Ishikawa (cell line): ENCODE measurements at regions not wholly inside any gene's neighbourhood (a gene's known extent, or its start where the extent isn't known, plus 50 kb on each side); places are given as distances from the start of the nearest gene placed in this dataset.

Experiments
- CEBPB ChIP-seq: IDR thresholded peaks from 2 replicates; pipeline ENCODE4 v1.6.1; 2012
- CREB1 ChIP-seq: IDR thresholded peaks from 2 replicates; pipeline ENCODE4 v1.6.1; 2012; ENCODE audit warnings: low read depth
- EGR1 ChIP-seq: IDR thresholded peaks from 2 replicates; pipeline ENCODE4 v1.6.1; 2012
- EP300 ChIP-seq: IDR thresholded peaks from 2 replicates; pipeline ENCODE4 v1.6.1; 2012; ENCODE audit warnings: borderline replicate concordance
- FOXM1 ChIP-seq: IDR thresholded peaks from 2 replicates; pipeline ENCODE4 v1.6.1; 2012; ENCODE audit warnings: low read depth, borderline replicate concordance
- NFIC ChIP-seq: IDR thresholded peaks from 2 replicates; pipeline ENCODE4 v1.6.1; 2012
- RAD21 ChIP-seq: IDR thresholded peaks from 2 replicates; pipeline ENCODE4 v1.6.1; 2012; ENCODE audit warnings: low read depth
- REST ChIP-seq: IDR thresholded peaks from 2 replicates; pipeline ENCODE4 v1.6.1; 2012; ENCODE audit warnings: low read depth, mild to moderate bottlenecking
- TAF1 ChIP-seq: IDR thresholded peaks from 2 replicates; pipeline ENCODE4 v1.6.1; 2012; ENCODE audit warnings: low read depth, mild to moderate bottlenecking
- TCF12 ChIP-seq: IDR thresholded peaks from 2 replicates; pipeline ENCODE4 v1.6.1; 2012; ENCODE audit warnings: low read depth
- TEAD4 ChIP-seq: IDR thresholded peaks from 2 replicates; pipeline ENCODE4 v1.6.1; 2012
- YY1 ChIP-seq: IDR thresholded peaks from 2 replicates; pipeline ENCODE4 v1.6.1; 2012; ENCODE audit warnings: low read depth
- ZBTB7A ChIP-seq: IDR thresholded peaks from 2 replicates; pipeline ENCODE4 v1.6.1; 2012; ENCODE audit warnings: low read depth
- TF ChIP-seq, protein P1 (sequence below): IDR thresholded peaks from 2 replicates; pipeline ENCODE4 v1.6.1; 2012
- TF ChIP-seq, protein P2 (sequence below): IDR thresholded peaks from 2 replicates; pipeline ENCODE4 v1.6.1; 2012

DNA sequence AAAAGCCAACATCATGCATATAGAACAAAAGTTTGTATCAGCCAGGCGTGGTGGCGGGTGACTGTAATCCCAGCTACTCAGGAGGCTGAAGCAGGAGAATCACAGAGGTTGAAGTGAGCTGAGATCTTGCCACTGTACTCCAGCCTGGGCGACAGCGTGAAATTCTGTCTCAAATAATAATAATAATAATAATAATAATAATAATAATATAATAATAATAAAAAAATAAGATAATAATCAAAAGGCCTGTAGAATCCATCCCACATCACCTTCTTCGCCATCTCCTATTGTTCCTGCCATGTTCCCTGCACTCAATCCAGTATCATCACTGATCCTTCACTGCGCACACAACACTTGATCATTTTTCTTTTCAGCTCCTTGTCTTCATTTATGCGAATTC is 619.3 kb upstream of the ADARB2 start:
- TF ChIP-seq, protein P1, sequence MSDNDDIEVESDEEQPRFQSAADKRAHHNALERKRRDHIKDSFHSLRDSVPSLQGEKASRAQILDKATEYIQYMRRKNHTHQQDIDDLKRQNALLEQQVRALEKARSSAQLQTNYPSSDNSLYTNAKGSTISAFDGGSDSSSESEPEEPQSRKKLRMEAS = no peak
- TF ChIP-seq TCF12 = no peak
- TF ChIP-seq EP300 = no peak
- no peak for TF ChIP-seq REST
- no peak for TF ChIP-seq EGR1

DNA sequence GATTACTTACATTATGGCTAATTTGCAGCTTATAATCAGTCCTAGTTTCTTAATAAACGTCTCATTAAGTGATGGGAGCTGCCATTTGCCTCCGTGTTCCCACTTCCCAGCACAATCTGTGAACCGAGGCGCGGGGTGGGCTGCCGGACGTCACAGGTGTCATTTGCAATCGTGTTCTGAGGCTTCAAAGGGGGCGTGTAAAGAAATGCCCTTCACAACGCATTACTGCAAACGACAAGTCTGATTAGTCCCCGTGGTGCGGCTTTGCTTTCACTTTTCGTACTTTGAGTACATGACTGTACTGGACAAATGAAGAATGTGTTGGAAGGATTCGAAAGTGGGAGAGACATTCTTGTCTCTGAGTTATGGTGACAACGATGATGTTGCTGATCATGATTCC is 614.2 kb upstream of the ADARB2 start:
- no peak for TF ChIP-seq ZBTB7A

- TF ChIP-seq YY1 (no peak), CREB1 (no peak), TEAD4 (no peak), FOXM1 (no peak), RAD21 (no peak), TCF12 (no peak)
- TF ChIP-seq, protein P1 = no peak
These were observed 604.9 kb upstream of the ADARB2 start for GRCh38 chr10:2342206-2342605.

DNA sequence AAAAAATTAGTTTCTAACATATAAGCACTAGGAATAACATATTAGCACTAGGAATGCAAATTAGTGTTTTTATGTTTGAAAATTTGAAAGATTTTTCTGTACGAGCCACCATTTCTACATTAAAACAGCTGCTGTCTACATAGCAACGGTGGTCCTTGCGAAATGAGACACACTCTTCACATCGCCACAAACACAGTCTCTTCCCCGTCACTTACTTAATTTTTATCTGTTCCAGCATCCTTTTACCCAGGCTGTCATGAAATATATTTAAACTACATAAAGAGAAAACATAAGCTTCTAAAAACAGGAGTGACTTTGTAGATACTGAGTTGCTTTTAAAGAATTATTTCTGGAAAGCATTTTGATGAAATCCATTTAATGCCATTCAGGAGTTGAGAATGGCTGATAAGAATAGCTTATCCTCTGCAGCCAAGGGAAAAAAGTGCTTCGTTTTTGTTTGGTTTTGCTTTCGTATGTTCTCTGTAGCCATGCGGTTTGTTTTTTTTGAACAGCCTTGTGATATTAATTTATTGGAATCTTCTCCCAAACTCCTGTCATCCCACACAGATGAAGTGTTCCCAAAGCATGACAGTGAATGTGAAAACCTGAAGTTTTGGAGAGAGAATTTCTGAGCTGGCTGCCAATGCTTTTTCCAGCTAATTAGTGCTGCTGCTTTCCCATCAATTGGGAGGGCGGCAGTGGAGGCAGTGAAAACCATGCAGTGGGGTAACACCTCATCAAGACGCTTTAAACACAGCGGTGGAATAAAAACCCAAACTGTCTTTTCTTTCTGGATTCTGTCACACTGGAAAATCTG is 603.7 kb upstream of the ADARB2 start:
- no peak for TF ChIP-seq TCF12
- TF ChIP-seq RAD21 = no peak

- no peak for TF ChIP-seq YY1
- TF ChIP-seq CREB1 = no peak
- TF ChIP-seq EGR1 = no peak
- TF ChIP-seq RAD21 = no peak
- TF ChIP-seq TEAD4 = no peak
- TF ChIP-seq EP300 = no peak
- TF ChIP-seq, protein P1 = no peak
- TF ChIP-seq NFIC = no peak
- no peak for TF ChIP-seq FOXM1
- TF ChIP-seq, protein P2, sequence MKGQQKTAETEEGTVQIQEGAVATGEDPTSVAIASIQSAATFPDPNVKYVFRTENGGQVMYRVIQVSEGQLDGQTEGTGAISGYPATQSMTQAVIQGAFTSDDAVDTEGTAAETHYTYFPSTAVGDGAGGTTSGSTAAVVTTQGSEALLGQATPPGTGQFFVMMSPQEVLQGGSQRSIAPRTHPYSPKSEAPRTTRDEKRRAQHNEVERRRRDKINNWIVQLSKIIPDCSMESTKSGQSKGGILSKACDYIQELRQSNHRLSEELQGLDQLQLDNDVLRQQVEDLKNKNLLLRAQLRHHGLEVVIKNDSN = no peak
- TF ChIP-seq TAF1 = no peak
- TF ChIP-seq CEBPB = no peak
- no peak for TF ChIP-seq REST
- no peak for TF ChIP-seq TCF12
- no peak for TF ChIP-seq ZBTB7A
These were observed 598.3 kb upstream of the ADARB2 start for GRCh38 chr10:2335626-2336025.

DNA sequence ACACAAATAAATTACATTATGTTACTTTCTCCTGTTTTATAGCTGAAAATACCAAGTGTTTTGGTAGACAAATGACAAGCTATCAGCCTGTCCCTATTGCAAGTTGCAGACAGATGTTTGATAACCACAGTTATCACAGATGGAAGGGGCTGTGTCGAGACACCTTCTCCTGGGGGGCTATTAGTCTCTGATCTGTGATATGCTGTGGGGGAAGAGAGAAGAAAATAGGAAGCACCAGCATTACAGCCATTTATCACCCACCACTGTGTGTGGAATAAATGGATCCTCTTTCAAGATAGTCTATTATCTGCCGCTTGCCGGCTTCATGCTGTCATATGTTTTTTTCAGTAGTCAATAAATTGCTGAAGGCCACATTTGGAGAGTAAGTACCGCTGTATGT is 597.2 kb upstream of the ADARB2 start:
- no peak for TF ChIP-seq TEAD4
- TF ChIP-seq TAF1 = no peak
- TF ChIP-seq, protein P2 = no peak
- TF ChIP-seq TCF12 = no peak
- TF ChIP-seq EGR1 = no peak
- TF ChIP-seq YY1 = no peak
- no peak for TF ChIP-seq FOXM1
